Stomach (tissue), 4 donors: ENCODE measurements at regions not wholly inside any gene's neighbourhood (a gene's known extent, or its start where the extent isn't known, plus 50 kb on each side); places are given as distances from the start of the nearest gene placed in this dataset.

Experiments used
- POLR2AphosphoS5 ChIP-seq, 3 donors: sonication (generic); formaldehyde crosslinking; IDR thresholded peaks; one replicate each; pipeline ENCODE4 v1.6.1; 2016; ENCODE audit warnings: antibody characterized with exemption in 3 of 3
- TF ChIP-seq, protein P1 (sequence below), 7 experiments: fragments of 450-650 bp in 4 of 7; fragments of 200-600 bp in 3 of 7; sonication (generic) in 3 of 7; IDR thresholded peaks; one replicate each; pipeline ENCODE4 v1.5.1; 2016 to 2019; ENCODE audit warnings: antibody characterized with exemption in 7 of 7, control low read depth in 2 of 7, mild to moderate bottlenecking in 1 of 7

DNA sequence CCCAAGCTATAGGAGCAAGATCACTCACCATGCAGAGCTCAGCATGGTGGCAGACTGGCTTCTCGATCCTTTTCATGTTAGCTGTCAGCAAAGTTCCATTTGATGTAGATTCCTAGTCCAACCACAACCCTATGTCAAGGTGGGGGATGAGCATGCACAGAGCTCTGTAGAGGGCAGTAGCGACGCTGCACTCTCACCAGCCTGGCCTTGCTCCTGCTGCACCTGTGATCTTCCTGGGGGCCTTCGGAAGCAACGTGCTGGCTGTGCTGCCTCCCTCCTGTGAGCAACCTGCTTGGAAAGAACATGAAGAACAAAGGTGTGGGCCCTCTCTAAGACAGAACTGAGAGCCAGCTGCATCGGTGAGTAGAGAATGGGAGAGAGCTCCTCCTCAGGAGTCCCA, 479.4 kb upstream of the MYT1L start:
- TF ChIP-seq POLR2AphosphoS5 (IDR thresholded peaks at IDR 0.05), result no peak
- TF ChIP-seq, protein P1, sequence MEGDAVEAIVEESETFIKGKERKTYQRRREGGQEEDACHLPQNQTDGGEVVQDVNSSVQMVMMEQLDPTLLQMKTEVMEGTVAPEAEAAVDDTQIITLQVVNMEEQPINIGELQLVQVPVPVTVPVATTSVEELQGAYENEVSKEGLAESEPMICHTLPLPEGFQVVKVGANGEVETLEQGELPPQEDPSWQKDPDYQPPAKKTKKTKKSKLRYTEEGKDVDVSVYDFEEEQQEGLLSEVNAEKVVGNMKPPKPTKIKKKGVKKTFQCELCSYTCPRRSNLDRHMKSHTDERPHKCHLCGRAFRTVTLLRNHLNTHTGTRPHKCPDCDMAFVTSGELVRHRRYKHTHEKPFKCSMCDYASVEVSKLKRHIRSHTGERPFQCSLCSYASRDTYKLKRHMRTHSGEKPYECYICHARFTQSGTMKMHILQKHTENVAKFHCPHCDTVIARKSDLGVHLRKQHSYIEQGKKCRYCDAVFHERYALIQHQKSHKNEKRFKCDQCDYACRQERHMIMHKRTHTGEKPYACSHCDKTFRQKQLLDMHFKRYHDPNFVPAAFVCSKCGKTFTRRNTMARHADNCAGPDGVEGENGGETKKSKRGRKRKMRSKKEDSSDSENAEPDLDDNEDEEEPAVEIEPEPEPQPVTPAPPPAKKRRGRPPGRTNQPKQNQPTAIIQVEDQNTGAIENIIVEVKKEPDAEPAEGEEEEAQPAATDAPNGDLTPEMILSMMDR (IDR thresholded peaks at IDR 0.05), result no peak
